RWPE1 (cell line): ENCODE measurements at regions not wholly inside any gene's neighbourhood (a gene's known extent, or its start where the extent isn't known, plus 50 kb on each side); places are given as distances from the start of the nearest gene placed in this dataset.
"Not testable (repeated sequence)": the region's sequence is repeated elsewhere in the genome, so short reads cannot be mapped to it uniquely, and the experiment has no call there.

Experiments used
- CTCF ChIA-PET: fragments of 350-600 bp; sonication (Branson Sonifier 250); formaldehyde crosslinking; extraction: SDS; loops from one replicate; lab custom pipeline; 2021; lab: Yijun Ruan, JAX
- POLR2A ChIA-PET: fragments of 400-600 bp; formaldehyde crosslinking; extraction: SDS; loops from one replicate; lab custom pipeline; 2020; ENCODE audit warnings: antibody characterized with exemption; ENCODE audit not compliant: low non-redundant PET; lab: Yijun Ruan, JAX
- DNase-seq: peaks from one replicate; pipeline ENCODE4 v3.0.0; 2012; ENCODE audit warnings: low spot score
- H3K27ac ChIP-seq: fragments of 450-650 bp; 2 replicates; pipeline ENCODE4 v1.5.1; 2017
- TF ChIP-seq, protein P1 (sequence below): fragments of 450-650 bp; conservative IDR thresholded peaks from 2 replicates; pipeline ENCODE4 v1.5.1; 2017; ENCODE audit warnings: low read depth, mild to moderate bottlenecking

DNA sequence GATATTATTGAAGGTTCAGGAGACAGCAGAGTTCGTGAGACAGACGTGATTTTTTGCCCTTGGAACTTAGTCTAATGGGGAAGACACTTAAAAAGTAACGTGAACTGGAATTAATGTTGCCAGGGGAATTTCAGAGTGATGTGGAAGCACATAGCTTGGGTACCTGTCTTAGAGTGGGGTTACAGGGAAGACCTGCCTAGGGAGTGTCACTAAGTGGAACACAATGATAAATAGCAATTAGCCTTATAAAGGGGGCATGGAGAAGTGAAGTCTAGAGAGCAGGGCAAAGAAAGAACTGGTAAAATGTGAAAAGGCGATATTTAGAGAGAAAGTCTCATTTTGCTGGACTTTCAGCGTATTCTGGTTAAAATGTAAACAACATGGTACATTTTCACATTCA lies 306.0 kb upstream of the TCF4 start:
- TF ChIP-seq, protein P1, sequence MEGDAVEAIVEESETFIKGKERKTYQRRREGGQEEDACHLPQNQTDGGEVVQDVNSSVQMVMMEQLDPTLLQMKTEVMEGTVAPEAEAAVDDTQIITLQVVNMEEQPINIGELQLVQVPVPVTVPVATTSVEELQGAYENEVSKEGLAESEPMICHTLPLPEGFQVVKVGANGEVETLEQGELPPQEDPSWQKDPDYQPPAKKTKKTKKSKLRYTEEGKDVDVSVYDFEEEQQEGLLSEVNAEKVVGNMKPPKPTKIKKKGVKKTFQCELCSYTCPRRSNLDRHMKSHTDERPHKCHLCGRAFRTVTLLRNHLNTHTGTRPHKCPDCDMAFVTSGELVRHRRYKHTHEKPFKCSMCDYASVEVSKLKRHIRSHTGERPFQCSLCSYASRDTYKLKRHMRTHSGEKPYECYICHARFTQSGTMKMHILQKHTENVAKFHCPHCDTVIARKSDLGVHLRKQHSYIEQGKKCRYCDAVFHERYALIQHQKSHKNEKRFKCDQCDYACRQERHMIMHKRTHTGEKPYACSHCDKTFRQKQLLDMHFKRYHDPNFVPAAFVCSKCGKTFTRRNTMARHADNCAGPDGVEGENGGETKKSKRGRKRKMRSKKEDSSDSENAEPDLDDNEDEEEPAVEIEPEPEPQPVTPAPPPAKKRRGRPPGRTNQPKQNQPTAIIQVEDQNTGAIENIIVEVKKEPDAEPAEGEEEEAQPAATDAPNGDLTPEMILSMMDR, result no peak
- no peak overlapping the region for H3K27ac ChIP-seq
- no peak for DNase-seq
- CTCF ChIA-PET, result no interaction called here
- POLR2A ChIA-PET, result no interaction called here

DNA sequence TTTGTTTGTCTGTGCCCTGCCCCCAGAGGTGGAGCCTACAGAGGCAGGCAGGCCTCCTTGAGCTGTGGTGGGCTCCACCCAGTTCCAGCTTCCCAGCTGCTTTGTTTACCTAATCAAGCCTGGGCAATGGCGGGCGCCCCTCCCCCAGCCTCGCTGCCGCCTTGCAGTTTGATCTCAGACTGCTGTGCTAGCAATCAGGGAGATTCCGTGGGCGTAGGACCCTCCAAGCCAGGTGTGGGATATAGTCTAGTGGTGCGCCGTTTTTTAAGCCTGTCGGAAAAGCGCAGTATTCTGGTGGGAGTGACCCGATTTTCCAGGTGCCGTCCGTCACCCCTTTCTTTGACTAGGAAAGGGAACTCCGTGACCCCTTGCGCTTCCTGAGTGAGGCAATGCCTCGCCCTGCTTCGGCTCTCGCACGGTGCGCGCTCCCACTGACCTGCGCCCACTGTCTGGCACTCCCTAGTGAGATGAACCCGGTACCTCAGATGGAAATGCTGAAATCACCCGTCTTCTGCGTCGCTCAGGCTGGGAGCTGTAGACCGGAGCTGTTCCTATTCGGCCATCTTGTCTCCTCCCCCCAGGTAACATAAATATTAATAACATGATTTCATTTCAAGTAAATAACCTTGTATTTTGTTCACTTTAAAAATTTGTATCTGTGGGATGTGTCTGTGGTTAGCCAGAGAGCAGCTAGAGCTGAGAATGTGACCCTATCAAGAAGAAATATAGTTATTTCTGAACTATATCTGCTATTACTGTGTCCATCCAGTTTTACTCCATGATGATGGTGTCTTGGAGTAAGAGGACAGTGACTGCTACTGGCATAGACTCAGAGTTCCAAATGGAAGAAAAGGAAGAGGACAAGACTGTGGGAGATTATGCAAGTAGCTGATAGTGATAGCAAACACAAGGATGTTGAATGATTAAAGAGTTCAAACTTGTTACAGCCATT lies 305.1 kb upstream of the TCF4 start:
- CTCF ChIA-PET, POLR2A ChIA-PET, DNase-seq: not testable (repeated sequence)
- peak overlapping the region; percentile 88 for H3K27ac ChIP-seq

DNA sequence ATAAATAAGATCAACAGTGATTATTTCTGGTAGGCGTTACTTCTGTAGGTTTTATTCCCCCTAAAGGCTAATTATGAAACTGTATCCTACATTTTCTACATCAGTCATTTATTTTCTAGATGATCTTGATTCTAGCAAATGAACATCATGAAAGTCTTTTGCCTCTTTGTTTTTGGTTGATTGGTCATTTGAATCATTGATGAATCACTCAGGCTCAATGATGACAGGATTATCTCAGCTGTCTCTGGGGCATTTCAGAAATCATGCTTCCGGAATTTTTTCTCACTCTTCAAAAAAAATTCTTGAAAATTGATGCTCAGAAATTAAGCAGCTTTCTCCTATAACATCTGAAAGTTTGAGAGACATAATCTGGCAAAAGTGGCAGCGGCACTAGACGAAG lies 298.9 kb upstream of the TCF4 start:
- no peak for DNase-seq
- TF ChIP-seq, protein P1, result no peak
- POLR2A ChIA-PET, result no interaction called here
- CTCF ChIA-PET, result no interaction called here
- H3K27ac ChIP-seq, result no peak overlapping the region

DNA sequence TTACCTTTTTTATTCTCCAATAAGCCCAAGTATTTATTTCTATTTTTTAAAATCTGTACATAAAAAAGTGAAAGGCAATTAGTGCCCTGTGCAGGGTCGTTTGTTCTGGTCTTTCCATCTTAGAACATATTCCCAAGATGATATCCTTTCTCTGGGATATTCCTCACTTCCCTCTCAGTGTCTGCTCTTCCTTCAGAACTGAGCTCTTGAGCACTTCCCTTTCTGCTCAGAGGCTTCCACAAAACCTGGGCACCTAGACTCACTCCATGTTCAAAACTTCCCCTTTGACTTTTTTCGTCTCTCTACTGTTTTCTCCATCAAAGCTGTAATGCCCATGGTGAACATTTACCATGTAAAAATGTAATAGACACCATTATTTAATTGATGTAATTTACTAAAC lies 296.5 kb upstream of the TCF4 start:
- ChIA-PET CTCF (no interaction called here), POLR2A (no interaction called here)
- TF ChIP-seq, protein P1, result no peak
- no peak for DNase-seq
- H3K27ac ChIP-seq, result no peak overlapping the region

DNA sequence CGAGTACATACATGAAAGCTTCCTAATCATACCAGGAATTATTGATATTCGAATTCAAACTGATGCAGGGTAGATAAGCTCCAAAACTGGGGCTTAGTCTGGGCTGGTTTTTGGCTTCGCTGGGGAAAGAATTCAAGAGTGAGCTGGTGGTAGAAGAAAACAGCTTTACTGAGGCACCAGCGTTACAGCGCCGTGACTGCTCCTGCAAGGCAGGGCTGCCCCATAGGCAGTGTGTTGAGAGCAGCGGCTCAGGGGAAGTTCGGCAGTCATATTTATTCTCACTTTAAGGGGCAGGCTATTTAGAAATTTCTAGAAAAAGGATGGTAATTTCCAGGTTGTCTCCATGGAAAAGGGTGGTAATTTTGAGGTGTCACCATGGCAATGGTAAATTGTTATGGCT lies 292.6 kb upstream of the TCF4 start:
- no peak overlapping the region for H3K27ac ChIP-seq
- ChIA-PET CTCF (no interaction called here), POLR2A (no interaction called here)
- TF ChIP-seq, protein P1, result no peak
- DNase-seq, result no peak

DNA sequence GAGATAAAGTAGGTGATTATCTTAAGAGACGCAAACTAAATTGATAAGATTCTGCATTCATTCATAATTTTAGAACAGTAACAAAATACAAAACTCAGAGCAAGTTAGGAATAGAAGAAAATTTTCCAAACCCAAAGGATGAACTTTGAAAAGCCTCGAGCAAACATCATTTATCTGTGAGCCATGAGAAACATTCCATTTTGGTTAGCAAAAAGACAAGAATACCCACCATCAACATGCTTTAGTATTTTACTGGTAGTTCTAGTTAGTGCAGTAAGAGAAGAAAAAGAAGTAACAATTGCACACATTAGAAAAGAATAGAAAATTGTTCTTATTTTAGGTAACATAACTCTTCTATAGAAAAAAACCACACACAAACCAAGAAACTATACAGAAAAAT lies 291.3 kb upstream of the TCF4 start:
- ChIA-PET POLR2A (no interaction called here), CTCF (no interaction called here)
- TF ChIP-seq, protein P1, result no peak
- no peak overlapping the region for H3K27ac ChIP-seq
- DNase-seq, result no peak

DNA sequence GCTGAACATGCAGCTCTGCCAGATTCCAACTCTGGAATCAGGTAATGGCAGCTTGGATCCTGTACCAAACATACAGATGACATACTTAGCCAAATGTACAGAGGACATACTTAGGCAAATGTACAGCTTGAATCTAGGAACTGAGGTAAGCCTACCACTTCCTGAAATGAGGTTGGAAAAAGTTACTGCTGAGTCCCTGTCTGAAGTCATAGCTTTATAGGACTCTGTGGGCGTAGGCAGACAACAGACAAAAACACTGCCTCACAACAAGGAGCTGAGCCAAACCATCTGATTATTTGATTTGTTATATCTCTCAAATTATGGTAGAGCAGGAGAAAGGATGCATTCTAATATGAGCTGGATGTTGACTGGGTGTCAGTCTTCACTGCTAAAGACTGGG lies 290.2 kb upstream of the TCF4 start:
- CTCF ChIA-PET, result no interaction called here
- POLR2A ChIA-PET, result no interaction called here
- DNase-seq, result no peak
- H3K27ac ChIP-seq, result no peak overlapping the region
- TF ChIP-seq, protein P1, result no peak
